Activated T-cell treated with anti-CD3 and anti-CD28 coated beads, Interleukin-2, amount 50 U/mL, for 72 hours (primary cell): ENCODE measurements at regions not wholly inside any gene's neighbourhood (a gene's known extent, or its start where the extent isn't known, plus 50 kb on each side); places are given as distances from the start of the nearest gene placed in this dataset.
"Not testable (repeated sequence)": the region's sequence is repeated elsewhere in the genome, so short reads cannot be mapped to it uniquely, and the experiment has no call there.

Source experiments
- ATAC-seq, 2 donors: fragments of 150-1000 bp; cut with Tn5 transposase; replicated peaks in 1 of 2; 2 replicates each; pipeline ENCODE4 v1.10.0; 2021; ENCODE audit warnings: moderate library complexity in 2 of 2, mild to moderate bottlenecking in 1 of 2
- DNase-seq, 2 donors: peaks; one replicate each; pipeline ENCODE4 v3.0.0; 2021 to 2022; ENCODE audit warnings: mixed read lengths in 1 of 2
- H3K27ac Mint-ChIP-seq: one replicate; pipeline ENCODE4 v1.8.0; 2022; ENCODE audit warnings: mild to moderate bottlenecking, moderate library complexity, mixed read lengths
- H3K27me3 Mint-ChIP-seq: one replicate; pipeline ENCODE4 v1.8.0; 2022; ENCODE audit warnings: low read depth, mixed read lengths
- H3K36me3 Mint-ChIP-seq, 2 donors: one replicate each; pipeline ENCODE4 v1.8.0; 2022; ENCODE audit warnings: mixed read lengths in 2 of 2, mild to moderate bottlenecking in 1 of 2; ENCODE audit not compliant: insufficient read depth in 2 of 2
- H3K4me1 Mint-ChIP-seq: one replicate; pipeline ENCODE4 v1.8.0; 2022; ENCODE audit warnings: low read depth, mixed read lengths
- H3K4me3 Mint-ChIP-seq, 2 donors: one replicate each; pipeline ENCODE4 v1.8.0; 2022; ENCODE audit warnings: mild to moderate bottlenecking in 2 of 2, mixed read lengths in 2 of 2, moderate library complexity in 2 of 2
- H3K9me3 Mint-ChIP-seq, 2 donors: one replicate each; pipeline ENCODE4 v1.8.0; 2022; ENCODE audit warnings: mixed read lengths in 2 of 2

DNA sequence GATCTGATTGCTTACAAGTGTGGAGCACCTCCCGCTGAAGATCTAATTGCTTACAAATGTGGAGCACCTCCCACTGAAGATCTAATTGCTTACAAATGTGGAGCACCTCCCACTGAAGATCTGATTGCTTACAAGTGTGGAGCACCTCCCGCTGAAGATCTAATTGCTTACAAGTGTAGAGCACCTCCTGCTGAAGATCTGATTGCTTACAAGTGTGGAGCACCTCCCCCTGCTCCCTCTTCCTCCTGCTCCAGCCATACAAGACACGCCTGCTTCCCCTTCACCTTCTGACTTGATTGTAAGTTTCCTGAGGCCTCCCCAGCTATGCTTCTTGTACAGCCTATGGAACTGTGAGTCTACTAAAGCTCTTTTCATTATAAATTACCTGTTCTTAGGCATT, 1014.9 kb downstream of the SOCS6 start:
- not testable (repeated sequence) for H3K27me3 Mint-ChIP-seq, ATAC-seq, H3K36me3 Mint-ChIP-seq, H3K4me1 Mint-ChIP-seq, H3K9me3 Mint-ChIP-seq, DNase-seq, H3K4me3 Mint-ChIP-seq, H3K27ac Mint-ChIP-seq

DNA sequence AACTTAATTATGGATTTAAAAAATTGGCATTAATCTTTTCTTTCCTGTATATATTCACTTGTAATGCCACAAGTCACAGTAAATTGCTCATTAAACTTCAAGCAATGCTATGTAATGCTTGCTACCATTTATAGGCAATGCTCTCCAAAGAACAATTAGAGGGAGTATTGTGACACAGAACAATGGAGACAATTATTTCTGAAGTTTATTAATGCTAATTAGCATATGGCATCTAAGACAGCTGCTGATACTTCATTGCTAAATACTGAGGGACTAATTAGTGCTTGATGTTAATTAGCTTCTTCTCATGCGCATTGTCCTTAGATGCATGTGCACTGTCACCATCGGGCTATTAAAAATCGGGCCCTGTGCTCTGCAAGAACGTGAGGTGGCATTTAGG, 1012.8 kb downstream of the SOCS6 start:
- no peak for ATAC-seq
- H3K36me3 Mint-ChIP-seq, result no peaks in the 10 kb centered on the region
- H3K4me3 Mint-ChIP-seq, result no peak overlapping the region
- H3K9me3 Mint-ChIP-seq, result no peaks in the 10 kb centered on the region
- DNase-seq, result no peak
- H3K27me3 Mint-ChIP-seq, result no peaks in the 10 kb centered on the region
- no peak overlapping the region for H3K27ac Mint-ChIP-seq
- H3K4me1 Mint-ChIP-seq, result no peaks in the 10 kb centered on the region

DNA sequence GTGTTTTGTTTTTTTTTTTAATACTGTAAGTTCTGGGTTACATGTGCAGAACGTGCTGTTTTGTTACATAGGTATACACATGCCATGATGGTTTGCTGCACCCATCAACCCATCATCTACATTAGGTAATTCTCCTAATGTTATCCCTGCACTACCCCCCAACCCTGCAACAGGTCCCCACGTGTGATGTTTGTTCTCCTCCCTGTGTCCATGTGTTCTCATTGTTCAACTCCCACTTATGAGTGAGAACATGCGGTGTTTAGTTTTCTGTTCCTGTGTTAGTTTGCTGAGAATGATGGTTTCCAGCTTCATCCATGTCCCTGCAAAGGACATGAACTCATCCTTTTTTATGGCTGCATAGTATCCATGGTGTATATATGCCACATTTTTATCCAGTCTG, 1005.4 kb downstream of the SOCS6 start:
- not testable (repeated sequence) for DNase-seq, H3K27ac Mint-ChIP-seq, H3K36me3 Mint-ChIP-seq, H3K4me3 Mint-ChIP-seq, H3K27me3 Mint-ChIP-seq, H3K9me3 Mint-ChIP-seq, ATAC-seq, H3K4me1 Mint-ChIP-seq

DNA sequence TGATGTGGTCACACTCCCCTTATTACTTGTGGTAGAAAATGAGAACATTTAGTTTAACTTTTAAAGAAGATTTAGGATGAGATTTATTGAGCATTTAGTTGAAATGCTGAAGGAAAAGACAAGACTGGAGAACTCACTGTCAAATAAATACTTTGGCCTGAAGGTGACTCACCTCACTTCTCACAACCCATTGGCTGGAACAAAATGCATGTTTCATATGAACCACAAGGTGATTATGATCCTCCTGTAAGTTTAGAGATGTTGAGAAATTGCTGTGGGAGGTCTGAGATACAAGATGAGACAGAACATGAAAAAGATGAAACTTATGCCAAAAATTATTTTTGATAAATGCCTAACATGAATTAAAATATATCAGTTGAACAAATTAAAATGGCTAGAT, 1004.5 kb downstream of the SOCS6 start:
- Mint-ChIP-seq H3K4me1 (no peaks in the 10 kb centered on the region), H3K27me3 (no peaks in the 10 kb centered on the region), H3K9me3 (peaks cover 0 to 2% of the 10 kb centered on the region in 2 donors), H3K4me3 (no peak overlapping the region), H3K27ac (no peak overlapping the region), H3K36me3 (no peaks in the 10 kb centered on the region)
- no peak for DNase-seq
- no peak for ATAC-seq

GRCh38 chr18:71287268-71287667, 998.4 kb downstream of the SOCS6 start:
- DNase-seq (no peak), ATAC-seq (no peak)
- no peaks in the 10 kb centered on the region for H3K36me3 Mint-ChIP-seq
- no peaks in the 10 kb centered on the region for H3K4me1 Mint-ChIP-seq
- H3K27me3 Mint-ChIP-seq, result no peaks in the 10 kb centered on the region
- H3K4me3 Mint-ChIP-seq, result no peak overlapping the region
- H3K27ac Mint-ChIP-seq, result no peak overlapping the region
- peaks cover 0 to 2% of the 10 kb centered on the region in 2 donors for H3K9me3 Mint-ChIP-seq

DNA sequence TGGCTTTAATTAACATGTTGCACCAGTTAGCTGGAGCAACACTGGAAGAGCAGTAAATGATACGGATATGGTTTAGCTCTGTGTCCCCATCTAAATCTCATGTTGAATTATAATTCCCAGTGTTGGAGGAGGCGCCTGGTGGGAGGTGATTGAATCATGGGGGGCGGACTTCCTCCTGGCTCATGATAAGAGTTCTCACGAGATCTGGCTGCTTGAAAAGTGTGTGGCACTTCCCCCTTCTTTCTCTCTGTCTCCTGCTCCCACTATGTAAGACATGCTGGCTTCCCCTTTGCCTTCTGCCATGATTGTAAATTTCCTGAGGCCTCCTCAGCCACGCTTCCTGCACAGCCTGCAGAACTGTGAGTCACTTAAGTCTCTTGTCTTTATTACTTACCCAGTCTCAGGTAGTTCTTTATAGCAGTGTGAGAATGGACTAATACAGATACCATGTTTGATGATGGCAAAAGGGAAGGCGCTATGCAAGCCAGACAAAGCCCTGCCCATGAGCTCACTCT, 963.6 kb downstream of the SOCS6 start:
- no peak overlapping the region for H3K4me3 Mint-ChIP-seq
- no peaks in the 10 kb centered on the region for H3K36me3 Mint-ChIP-seq
- DNase-seq (no peak), ATAC-seq (no peak)
- no peak overlapping the region for H3K27ac Mint-ChIP-seq
- H3K9me3 Mint-ChIP-seq, result peaks cover 1 to 3% of the 10 kb centered on the region in 2 donors
- no peaks in the 10 kb centered on the region for H3K4me1 Mint-ChIP-seq
- no peaks in the 10 kb centered on the region for H3K27me3 Mint-ChIP-seq

DNA sequence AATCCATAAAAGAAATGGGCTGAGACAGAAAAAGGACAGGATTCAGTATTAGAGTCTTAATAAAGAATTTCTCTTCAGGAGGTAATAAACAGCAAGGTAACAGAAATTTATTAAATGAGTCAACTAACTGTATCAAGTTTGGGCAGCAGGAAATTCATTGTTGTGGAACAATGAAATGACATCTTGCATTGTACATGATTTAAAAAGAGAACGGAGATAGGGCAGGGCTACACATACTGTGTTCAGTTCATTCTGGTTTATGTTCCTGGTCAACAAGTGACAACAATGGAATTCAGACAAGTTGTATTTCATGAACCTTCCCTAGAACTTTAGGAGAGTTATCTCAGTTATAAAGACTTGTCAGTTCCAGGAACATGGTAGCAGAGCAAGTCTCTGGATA, 961.3 kb downstream of the SOCS6 start:
- Mint-ChIP-seq H3K27ac (no peak overlapping the region), H3K9me3 (peaks cover 0 to 1% of the 10 kb centered on the region in 2 donors), H3K27me3 (no peaks in the 10 kb centered on the region)

GRCh38 chr18:71249791-71250190, 960.9 kb downstream of the SOCS6 start:
- Mint-ChIP-seq H3K27ac (no peak overlapping the region), H3K4me3 (no peak overlapping the region), H3K4me1 (no peaks in the 10 kb centered on the region), H3K9me3 (peaks cover 0 to 1% of the 10 kb centered on the region in 2 donors), H3K36me3 (no peaks in the 10 kb centered on the region), H3K27me3 (no peaks in the 10 kb centered on the region)
- DNase-seq (no peak), ATAC-seq (no peak)

More for the DNA sequence above, 961.3 kb downstream of the SOCS6 start:
- H3K4me1 Mint-ChIP-seq, result no peaks in the 10 kb centered on the region
- DNase-seq (no peak), ATAC-seq (no peak)
- no peak overlapping the region for H3K4me3 Mint-ChIP-seq
- no peaks in the 10 kb centered on the region for H3K36me3 Mint-ChIP-seq

DNA sequence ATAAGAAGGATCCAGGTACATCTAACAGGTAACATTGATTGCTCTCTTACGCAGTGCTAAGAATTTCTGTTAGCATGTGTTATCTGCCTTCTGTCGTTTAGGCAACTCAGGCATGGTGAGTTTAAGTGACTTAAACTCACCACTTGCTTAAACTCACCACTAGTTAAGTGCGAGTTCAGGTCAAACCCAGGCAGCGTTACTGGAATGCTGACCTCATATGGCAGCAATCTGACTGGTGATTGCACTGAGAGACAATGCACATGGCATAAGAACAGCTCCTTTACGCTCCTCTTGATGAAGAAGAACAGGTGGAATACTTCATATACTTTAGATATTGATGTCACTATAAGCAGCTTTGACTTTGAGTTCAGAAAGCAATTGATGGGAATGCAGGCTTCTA, 954.1 kb downstream of the SOCS6 start:
- no peaks in the 10 kb centered on the region for H3K4me1 Mint-ChIP-seq
- DNase-seq, result no peak
- ATAC-seq, result no peak
- H3K4me3 Mint-ChIP-seq, result no peak overlapping the region
- peaks cover 0 to 2% of the 10 kb centered on the region in 2 donors for H3K9me3 Mint-ChIP-seq
- no peaks in the 10 kb centered on the region for H3K36me3 Mint-ChIP-seq
- H3K27ac Mint-ChIP-seq, result no peak overlapping the region
- no peaks in the 10 kb centered on the region for H3K27me3 Mint-ChIP-seq

GRCh38 chr18:71238974-71239624, 950.3 kb downstream of the SOCS6 start:
- no peaks in the 10 kb centered on the region for H3K36me3 Mint-ChIP-seq
- peaks cover 0 to 2% of the 10 kb centered on the region in 2 donors for H3K9me3 Mint-ChIP-seq
- DNase-seq (no peak), ATAC-seq (no peak)
- no peaks in the 10 kb centered on the region for H3K27me3 Mint-ChIP-seq
- H3K4me3 Mint-ChIP-seq, result no peak overlapping the region
- no peaks in the 10 kb centered on the region for H3K4me1 Mint-ChIP-seq
- no peak overlapping the region for H3K27ac Mint-ChIP-seq

- Mint-ChIP-seq H3K9me3 (peaks cover 0 to 2% of the 10 kb centered on the region in 2 donors), H3K4me1 (no peaks in the 10 kb centered on the region), H3K27ac (no peak overlapping the region), H3K36me3 (no peaks in the 10 kb centered on the region), H3K27me3 (no peaks in the 10 kb centered on the region), H3K4me3 (no peak overlapping the region)
- ATAC-seq (no peak), DNase-seq (no peak)
Measured at GRCh38 chr18:71237641-71238040, 948.8 kb downstream of the SOCS6 start.

GRCh38 chr18:71233177-71233576, 944.3 kb downstream of the SOCS6 start:
- DNase-seq (no peak), ATAC-seq (no peak)
- Mint-ChIP-seq H3K9me3 (no peaks in the 10 kb centered on the region), H3K27ac (no peak overlapping the region), H3K27me3 (no peaks in the 10 kb centered on the region), H3K4me3 (no peak overlapping the region), H3K4me1 (no peaks in the 10 kb centered on the region), H3K36me3 (no peaks in the 10 kb centered on the region)

DNA sequence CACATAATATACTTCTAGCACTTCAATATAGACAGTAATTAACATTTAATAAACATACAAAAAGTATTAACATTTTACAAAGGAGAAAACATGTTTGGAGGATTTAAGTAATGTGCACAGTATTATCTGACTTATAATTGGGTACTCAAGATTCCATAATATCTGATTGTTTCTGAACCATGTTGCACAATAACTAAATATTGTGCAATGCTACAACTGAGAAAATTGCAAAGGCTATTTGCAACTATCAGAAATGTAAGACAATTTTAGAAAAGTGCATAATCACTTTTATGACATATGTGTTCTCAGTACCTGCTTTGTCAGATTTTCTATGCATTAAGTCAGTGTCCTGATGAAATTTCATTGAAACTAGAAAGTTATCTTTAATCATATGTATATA, 934.6 kb downstream of the SOCS6 start:
- no peak for ATAC-seq
- Mint-ChIP-seq H3K27ac (no peak overlapping the region), H3K27me3 (no peaks in the 10 kb centered on the region), H3K4me1 (no peaks in the 10 kb centered on the region), H3K4me3 (no peak overlapping the region), H3K36me3 (no peaks in the 10 kb centered on the region), H3K9me3 (no peaks in the 10 kb centered on the region)
- DNase-seq, result no peak

GRCh38 chr18:71221405-71221804, 932.6 kb downstream of the SOCS6 start:
- H3K27me3 Mint-ChIP-seq, result no peaks in the 10 kb centered on the region
- no peak overlapping the region for H3K27ac Mint-ChIP-seq
- DNase-seq, result no peak
- no peaks in the 10 kb centered on the region for H3K4me1 Mint-ChIP-seq
- H3K4me3 Mint-ChIP-seq, result no peak overlapping the region
- peaks cover 0 to 2% of the 10 kb centered on the region in 2 donors for H3K9me3 Mint-ChIP-seq
- ATAC-seq, result no peak
- H3K36me3 Mint-ChIP-seq, result no peaks in the 10 kb centered on the region
